PFSK-1 (cell line): ENCODE measurements at regions not wholly inside any gene's neighbourhood (a gene's known extent, or its start where the extent isn't known, plus 50 kb on each side); places are given as distances from the start of the nearest gene placed in this dataset.

Experiments
- FOXP2 ChIP-seq: optimal IDR thresholded peaks from 2 replicates; pipeline ENCODE3; 2011; ENCODE audit warnings: borderline replicate concordance, control low read depth, inconsistent platforms; ENCODE audit not compliant: insufficient read depth; ENCODE audit errors: extremely low read length, extremely low read depth
- POLR2AphosphoS5 ChIP-seq: IDR thresholded peaks from 2 replicates; pipeline ENCODE4 v1.6.1; 2012; ENCODE audit warnings: low read depth, mild to moderate bottlenecking, control low read depth, low read length, moderate library complexity
- SIN3A ChIP-seq: IDR thresholded peaks from 2 replicates; pipeline ENCODE4 v1.6.1; 2012; ENCODE audit warnings: mild to moderate bottlenecking, low read length, moderate library complexity, borderline replicate concordance; ENCODE audit not compliant: insufficient read depth
- TAF1 ChIP-seq: IDR thresholded peaks from 2 replicates; pipeline ENCODE4 v1.6.1; 2012; ENCODE audit warnings: low read length, control low read depth, borderline replicate concordance; ENCODE audit not compliant: insufficient read depth
- TF ChIP-seq, protein P1 (sequence below), 2 experiments: IDR thresholded peaks; 2 replicates each; pipeline versions ENCODE4 v1.6.1 to v1.8.0; 2011 to 2012; ENCODE audit warnings: low read depth in 2 of 2, low read length in 2 of 2, control low read depth in 1 of 2, inconsistent platforms in 1 of 2, mild to moderate bottlenecking in 1 of 2, moderate library complexity in 1 of 2; ENCODE audit not compliant: insufficient read depth in 1 of 2

DNA sequence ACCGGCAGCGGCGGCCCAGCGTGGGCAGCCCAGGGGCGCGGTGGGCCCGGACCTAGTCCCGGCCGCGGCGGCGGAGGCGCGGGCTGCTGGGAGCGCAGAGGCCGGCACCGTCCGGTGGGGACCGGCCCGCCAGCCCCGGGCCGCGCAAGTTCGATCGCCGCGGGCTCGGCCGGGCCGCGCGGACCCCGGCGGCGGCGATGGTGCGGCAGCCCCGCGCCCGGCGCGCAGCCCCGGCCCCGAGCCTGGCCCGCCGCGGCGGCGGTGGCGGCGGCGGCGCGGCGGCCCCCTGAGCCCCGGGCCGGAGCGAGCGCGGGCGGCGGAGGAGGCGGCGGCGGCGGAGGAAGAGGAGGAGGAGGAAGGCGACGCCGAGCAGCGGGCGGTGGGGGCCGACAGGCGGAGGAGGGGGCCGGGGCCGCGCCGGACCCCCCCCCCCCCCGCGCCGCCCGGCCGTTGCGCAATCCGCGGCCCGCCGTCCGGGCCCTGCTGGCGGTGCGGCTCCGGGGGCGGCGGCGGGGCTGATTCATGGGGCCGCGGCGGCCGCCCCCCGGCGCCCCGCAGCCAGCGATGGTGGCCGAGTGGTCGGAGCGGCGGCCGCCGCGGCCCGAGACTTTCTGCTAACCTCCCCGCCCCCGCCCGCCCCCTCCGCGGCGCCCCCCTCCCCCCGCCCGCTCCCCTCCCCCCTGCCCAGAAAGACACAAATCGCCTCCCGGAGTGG, 1251.9 kb downstream of the BRD1 start:
- TF ChIP-seq, protein P1, sequence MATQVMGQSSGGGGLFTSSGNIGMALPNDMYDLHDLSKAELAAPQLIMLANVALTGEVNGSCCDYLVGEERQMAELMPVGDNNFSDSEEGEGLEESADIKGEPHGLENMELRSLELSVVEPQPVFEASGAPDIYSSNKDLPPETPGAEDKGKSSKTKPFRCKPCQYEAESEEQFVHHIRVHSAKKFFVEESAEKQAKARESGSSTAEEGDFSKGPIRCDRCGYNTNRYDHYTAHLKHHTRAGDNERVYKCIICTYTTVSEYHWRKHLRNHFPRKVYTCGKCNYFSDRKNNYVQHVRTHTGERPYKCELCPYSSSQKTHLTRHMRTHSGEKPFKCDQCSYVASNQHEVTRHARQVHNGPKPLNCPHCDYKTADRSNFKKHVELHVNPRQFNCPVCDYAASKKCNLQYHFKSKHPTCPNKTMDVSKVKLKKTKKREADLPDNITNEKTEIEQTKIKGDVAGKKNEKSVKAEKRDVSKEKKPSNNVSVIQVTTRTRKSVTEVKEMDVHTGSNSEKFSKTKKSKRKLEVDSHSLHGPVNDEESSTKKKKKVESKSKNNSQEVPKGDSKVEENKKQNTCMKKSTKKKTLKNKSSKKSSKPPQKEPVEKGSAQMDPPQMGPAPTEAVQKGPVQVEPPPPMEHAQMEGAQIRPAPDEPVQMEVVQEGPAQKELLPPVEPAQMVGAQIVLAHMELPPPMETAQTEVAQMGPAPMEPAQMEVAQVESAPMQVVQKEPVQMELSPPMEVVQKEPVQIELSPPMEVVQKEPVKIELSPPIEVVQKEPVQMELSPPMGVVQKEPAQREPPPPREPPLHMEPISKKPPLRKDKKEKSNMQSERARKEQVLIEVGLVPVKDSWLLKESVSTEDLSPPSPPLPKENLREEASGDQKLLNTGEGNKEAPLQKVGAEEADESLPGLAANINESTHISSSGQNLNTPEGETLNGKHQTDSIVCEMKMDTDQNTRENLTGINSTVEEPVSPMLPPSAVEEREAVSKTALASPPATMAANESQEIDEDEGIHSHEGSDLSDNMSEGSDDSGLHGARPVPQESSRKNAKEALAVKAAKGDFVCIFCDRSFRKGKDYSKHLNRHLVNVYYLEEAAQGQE (IDR thresholded peaks at IDR 0.05; ENCODE audit: insufficient read depth in 1 of 2, low read depth in 2 of 2, low read length in 2 of 2), result no peak
- TF ChIP-seq TAF1 (no peak), FOXP2 (no peak), POLR2AphosphoS5 (no peak), SIN3A (no peak)

DNA sequence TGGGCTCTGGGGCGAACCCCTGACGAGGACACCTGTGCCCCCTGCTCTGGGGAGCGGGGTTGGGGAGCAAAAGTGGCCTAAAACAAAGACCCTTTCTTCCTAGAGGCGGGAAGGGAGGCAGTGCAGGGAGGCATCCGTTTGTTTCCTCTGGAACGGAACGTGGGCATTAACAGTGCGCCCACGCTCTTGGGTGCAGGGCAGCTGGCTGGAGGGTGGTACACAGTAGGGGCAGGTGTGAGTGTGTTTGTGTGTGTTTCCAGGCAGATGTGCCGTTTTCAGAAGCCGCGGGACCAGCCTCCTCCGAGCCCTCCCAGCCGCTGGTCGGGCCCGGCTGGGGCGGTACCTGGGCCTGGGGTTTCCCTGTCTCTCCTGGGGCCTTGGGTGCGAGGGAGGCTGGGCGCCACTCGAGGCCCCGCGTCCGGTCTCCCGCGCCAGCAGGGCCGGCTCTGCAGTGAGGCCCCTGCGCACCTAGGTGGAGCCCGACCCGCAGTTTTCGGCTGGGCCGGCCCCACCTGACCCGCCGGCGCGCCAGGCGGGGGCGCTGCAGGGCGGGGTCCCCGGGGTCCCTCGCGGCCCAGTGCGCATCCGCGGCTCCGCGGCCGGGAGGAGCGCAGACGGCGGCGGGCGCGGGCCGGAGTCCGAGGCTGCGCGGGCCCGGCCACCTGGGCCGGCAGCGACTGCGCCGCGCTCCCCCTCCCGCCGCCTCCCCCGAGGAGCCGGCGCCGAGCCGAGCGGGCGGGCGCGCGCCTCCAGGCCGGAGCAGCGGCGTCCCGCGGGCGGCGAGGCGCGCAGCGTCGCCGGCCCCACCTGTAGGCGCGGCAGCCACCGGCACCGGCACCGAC, 1252.7 kb downstream of the BRD1 start:
- TF ChIP-seq, protein P1 (IDR thresholded peaks at IDR 0.05; ENCODE audit: insufficient read depth in 1 of 2, low read depth in 2 of 2, low read length in 2 of 2), result no peak
- TF ChIP-seq FOXP2 (no peak), TAF1 (no peak), SIN3A (no peak)

DNA sequence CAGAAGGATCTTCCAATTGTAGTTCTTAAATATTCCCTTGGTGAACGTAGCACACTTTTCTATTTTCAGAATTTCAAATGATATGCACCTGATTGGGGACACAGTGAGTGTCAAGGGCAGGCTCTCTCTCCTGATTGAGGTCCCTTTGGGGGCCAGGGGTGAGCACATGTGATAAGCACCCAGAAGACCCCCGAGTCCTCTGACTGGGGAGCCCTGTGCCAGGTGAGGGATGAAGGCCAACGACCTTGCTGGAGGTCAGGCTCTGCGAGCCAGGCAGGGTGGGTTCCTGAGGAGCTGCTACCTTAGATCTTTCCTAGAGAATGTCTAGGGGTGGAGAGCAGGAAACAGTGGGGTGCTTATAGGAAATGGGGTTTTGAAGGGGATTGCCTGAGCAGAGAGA, 1253.9 kb downstream of the BRD1 start:
- TF ChIP-seq TAF1 (no peak), SIN3A (no peak), POLR2AphosphoS5 (no peak), FOXP2 (no peak)
- TF ChIP-seq, protein P1 (IDR thresholded peaks at IDR 0.05; ENCODE audit: insufficient read depth in 1 of 2, low read depth in 2 of 2, low read length in 2 of 2), result no peak

DNA sequence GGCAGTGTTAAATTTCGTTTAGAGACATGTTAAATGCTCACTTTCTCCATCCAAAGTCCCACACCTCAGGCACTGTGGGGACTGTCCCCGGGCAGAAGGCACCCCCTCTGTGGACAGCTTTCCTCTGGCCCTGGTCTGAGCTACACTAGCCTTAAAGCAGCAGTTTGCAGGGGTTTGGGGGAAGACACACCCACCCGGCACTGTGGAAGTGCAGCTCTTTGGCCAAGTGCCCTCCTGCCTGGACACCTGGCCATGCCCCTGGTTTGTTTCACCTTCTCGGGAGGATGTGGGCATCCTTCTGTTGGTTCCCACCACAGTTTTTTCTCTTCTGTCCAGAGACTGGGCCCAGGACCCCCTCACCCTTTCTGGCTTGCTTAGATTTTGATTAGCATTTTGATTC, 1254.7 kb downstream of the BRD1 start:
- TF ChIP-seq POLR2AphosphoS5, result no peak
- no peak for TF ChIP-seq FOXP2
- TF ChIP-seq TAF1, result no peak

DNA sequence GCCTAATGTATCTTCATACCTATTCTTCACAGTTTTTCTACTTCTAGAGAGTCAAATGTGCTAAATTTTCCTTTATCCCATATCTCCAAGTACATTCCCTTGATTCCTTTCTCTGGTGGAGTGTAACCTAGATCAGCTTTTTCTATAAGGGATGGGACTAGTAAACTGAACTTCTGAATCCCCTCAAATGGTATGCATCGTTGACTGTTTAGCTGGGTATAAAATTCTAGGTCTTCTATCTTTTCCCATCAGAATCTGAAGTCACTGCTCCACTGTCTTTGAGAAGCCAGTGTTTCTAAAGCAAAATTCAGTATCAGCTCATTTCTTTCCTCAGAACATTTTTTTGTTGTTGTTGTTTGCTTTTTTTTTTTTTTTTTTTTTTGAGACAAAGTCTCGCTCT, 1256.8 kb downstream of the BRD1 start:
- TF ChIP-seq POLR2AphosphoS5, result no peak
- TF ChIP-seq SIN3A, result no peak
- no peak for TF ChIP-seq FOXP2
- TF ChIP-seq, protein P1 (IDR thresholded peaks at IDR 0.05; ENCODE audit: insufficient read depth in 1 of 2, low read depth in 2 of 2, low read length in 2 of 2), result no peak
- TF ChIP-seq TAF1, result no peak
